H1 (cell line): ENCODE measurements at regions not wholly inside any gene's neighbourhood (a gene's known extent, or its start where the extent isn't known, plus 50 kb on each side); places are given as distances from the start of the nearest gene placed in this dataset.

Experiments
- CTCF ChIA-PET: fragments of 300-600 bp; sonication (Branson Sonifier 250); formaldehyde crosslinking; loops from one replicate; lab custom pipeline; 2021; ENCODE audit not compliant: partially characterized antibody; lab: Charles Lee
- POLR2A ChIA-PET: fragments of 300-600 bp; sonication (Branson Sonifier 250); formaldehyde crosslinking; loops from one replicate; lab custom pipeline; 2021; ENCODE audit warnings: inconsistent platforms; ENCODE audit not compliant: partially characterized antibody; lab: Charles Lee
- DNase-seq, 2 experiments: peaks; one replicate each; pipeline versions ENCODE4 v3.0.0 to v3.0.0-alpha.2; 2010 to 2022; ENCODE audit warnings: low spot score in 2 of 2, low read depth in 1 of 2, mixed read lengths in 1 of 2
- FAIRE-seq: peaks from 2 replicates; lab custom pipeline; 2011; peaks lifted over from hg19 to GRCh38; lab: Jason Lieb, UNC
- H2AFZ ChIP-seq: 2 replicates; pipeline ENCODE4 v1.8.1; 2012; ENCODE audit warnings: low read length, inconsistent platforms
- H2AK5ac ChIP-seq: 2 replicates; pipeline ENCODE4 v1.6.1; 2013; ENCODE audit warnings: low read depth, low read length
- H2BK120ac ChIP-seq: replicated peaks from 2 replicates; pipeline ENCODE3; 2013; ENCODE audit warnings: low read depth, low read length, inconsistent platforms
- H2BK12ac ChIP-seq: 2 replicates; pipeline ENCODE4 v1.6.1; 2013; ENCODE audit warnings: low read depth, low read length
- H2BK15ac ChIP-seq: 2 replicates; pipeline ENCODE4 v1.6.1; 2013; ENCODE audit warnings: low read length
- H2BK20ac ChIP-seq: 2 replicates; pipeline ENCODE4 v1.6.1; 2013; ENCODE audit warnings: low read length
- H2BK5ac ChIP-seq: 2 replicates; pipeline ENCODE4 v1.6.1; 2013; ENCODE audit warnings: low read depth, low read length
- H3K14ac ChIP-seq: 2 replicates; pipeline ENCODE4 v1.6.1; 2013; ENCODE audit warnings: inconsistent platforms; ENCODE audit not compliant: insufficient read length
- H3K18ac ChIP-seq: 2 replicates; pipeline ENCODE4 v1.6.1; 2013; ENCODE audit warnings: low read length; ENCODE audit errors: extremely low read depth
- H3K23ac ChIP-seq: 2 replicates; pipeline ENCODE4 v1.6.1; 2013; ENCODE audit warnings: inconsistent platforms; ENCODE audit not compliant: insufficient read length
- H3K23me2 ChIP-seq: 2 replicates; pipeline ENCODE4 v1.6.1; 2013; ENCODE audit warnings: low read depth, low read length
- H3K27ac ChIP-seq: 2 replicates; pipeline ENCODE4 v1.6.1; 2011; ENCODE audit warnings: low read depth, low read length, inconsistent platforms
- H3K27me3 ChIP-seq, 4 experiments: replicated peaks in 1 of 4; 1 replicate in 1 of 4; 2 replicates in 3 of 4; pipeline versions ENCODE4 v1.6.1 to v1.8.1; 2011 to 2013; ENCODE audit warnings: low read length in 3 of 4, mild to moderate bottlenecking in 3 of 4, inconsistent platforms in 2 of 4, mixed read lengths in 2 of 4, moderate library complexity in 1 of 4; ENCODE audit not compliant: control insufficient read depth in 3 of 4, insufficient read depth in 3 of 4; ENCODE audit errors: extremely low read depth in 1 of 4
- H3K36me3 ChIP-seq, 4 experiments: 2 replicates each; pipeline versions ENCODE4 v1.6.1 to v1.8.1; 2011 to 2013; ENCODE audit warnings: mild to moderate bottlenecking in 4 of 4, low read length in 3 of 4, moderate library complexity in 2 of 4, control low read depth in 1 of 4, inconsistent platforms in 1 of 4; ENCODE audit not compliant: insufficient read depth in 4 of 4, control insufficient read depth in 2 of 4
- H3K4ac ChIP-seq: replicated peaks from 2 replicates; pipeline ENCODE3; 2013; ENCODE audit warnings: low read length, low read depth, mixed read lengths, inconsistent platforms; ENCODE audit not compliant: insufficient read length
- H3K4me1 ChIP-seq, 4 experiments: replicated peaks in 1 of 4; 1 replicate in 1 of 4; 2 replicates in 3 of 4; pipeline versions ENCODE4 v1.6.1 to v1.8.1; 2011 to 2013; ENCODE audit warnings: low read length in 3 of 4, inconsistent platforms in 2 of 4, mixed read lengths in 1 of 4; ENCODE audit not compliant: insufficient read depth in 4 of 4, control insufficient read depth in 3 of 4
- H3K4me2 ChIP-seq, 2 experiments: 2 replicates each; pipeline versions ENCODE4 v1.6.1 to v1.8.1; 2011 to 2013; ENCODE audit warnings: low read depth in 2 of 2, low read length in 2 of 2, control low read depth in 1 of 2, inconsistent platforms in 1 of 2, mild to moderate bottlenecking in 1 of 2; ENCODE audit not compliant: insufficient read depth in 1 of 2
- H3K4me3 ChIP-seq, 4 experiments: fragments of 200-600, 300-600 bp in 1 of 4; sonication (generic), shearing (Covaris generic), sonication (Bioruptor Twin) in 1 of 4; 2 replicates each; pipeline versions ENCODE4 v1.5.1 to v1.8.1; 2011 to 2016; ENCODE audit warnings: low read length in 4 of 4, low read depth in 3 of 4, control low read depth in 2 of 4, inconsistent platforms in 2 of 4, mild to moderate bottlenecking in 2 of 4, mixed read lengths in 1 of 4, moderate library complexity in 1 of 4; ENCODE audit not compliant: insufficient read depth in 2 of 4; ENCODE audit errors: extremely low read depth in 1 of 4
- H3K56ac ChIP-seq: replicated peaks from 2 replicates; pipeline ENCODE3; 2013; ENCODE audit warnings: low read depth, mild to moderate bottlenecking, mixed read lengths, low read length, inconsistent platforms; ENCODE audit not compliant: insufficient read length
- H3K79me1 ChIP-seq: 2 replicates; pipeline ENCODE4 v1.6.1; 2013; ENCODE audit warnings: low read depth, low read length, control low read depth
- H3K79me2 ChIP-seq, 2 experiments: 2 replicates each; pipeline versions ENCODE4 v1.6.1 to v1.8.1; 2012 to 2013; ENCODE audit warnings: low read length in 2 of 2, mild to moderate bottlenecking in 2 of 2, inconsistent platforms in 1 of 2; ENCODE audit not compliant: insufficient read depth in 2 of 2, control insufficient read depth in 1 of 2
- H3K9ac ChIP-seq, 4 experiments: replicated peaks in 1 of 4; 1 replicate in 1 of 4; 2 replicates in 3 of 4; pipeline versions ENCODE4 v1.6.1 to v1.8.1; 2011 to 2013; ENCODE audit warnings: low read depth in 3 of 4, low read length in 3 of 4, control low read depth in 2 of 4, mild to moderate bottlenecking in 2 of 4, moderate library complexity in 2 of 4, inconsistent platforms in 1 of 4; ENCODE audit errors: extremely low read depth in 1 of 4
- H3K9me3 ChIP-seq, 2 experiments: 2 replicates each; pipeline versions ENCODE4 v1.6.1 to v1.8.1; 2012 to 2013; ENCODE audit warnings: mild to moderate bottlenecking in 2 of 2, moderate library complexity in 2 of 2, control low read depth in 1 of 2, inconsistent platforms in 1 of 2, low read depth in 1 of 2, low read length in 1 of 2, mixed read lengths in 1 of 2; ENCODE audit not compliant: insufficient read depth in 2 of 2
- H4K20me1 ChIP-seq, 2 experiments: replicated peaks in 1 of 2; 2 replicates each; pipeline versions ENCODE3 to v1.8.1; 2011 to 2013; ENCODE audit warnings: inconsistent platforms in 2 of 2, low read length in 2 of 2, mild to moderate bottlenecking in 1 of 2; ENCODE audit not compliant: insufficient read depth in 2 of 2, control insufficient read depth in 1 of 2
- H4K5ac ChIP-seq: 2 replicates; pipeline ENCODE4 v1.6.1; 2013; ENCODE audit warnings: low read length, low read depth, mixed read lengths, inconsistent platforms; ENCODE audit not compliant: insufficient read length
- H4K8ac ChIP-seq: 2 replicates; pipeline ENCODE4 v1.8.0; 2013; ENCODE audit warnings: mild to moderate bottlenecking, moderate library complexity, low read length, inconsistent platforms; ENCODE audit not compliant: insufficient read depth; ENCODE audit errors: extremely low read depth
- H4K91ac ChIP-seq: replicated peaks from 2 replicates; pipeline ENCODE3; 2013; ENCODE audit warnings: low read length, mixed read lengths, inconsistent platforms; ENCODE audit not compliant: insufficient read length
- TEAD4 ChIP-seq: IDR thresholded peaks from 2 replicates; pipeline ENCODE4 v1.6.1; 2012; ENCODE audit warnings: low read depth, low read length, inconsistent platforms, mixed read lengths
- WGBS, 2 experiments: shearing (Covaris generic) in 1 of 2; methylation state at CpG; one replicate each; pipeline versions ENCODE4 v1.1.6 to v1.1.7; 2013 to 2015; ENCODE audit warnings: low lambda C conversion rate in 2 of 2, mixed read lengths in 2 of 2, inconsistent platforms in 1 of 2, low coverage in 1 of 2, missing lambda C conversion rate in 1 of 2; ENCODE audit not compliant: insufficient replicate concordance in 2 of 2, insufficient coverage in 1 of 2, insufficient read length in 1 of 2; ENCODE audit errors: extremely low coverage in 1 of 2, missing lambda C conversion rate in 1 of 2; 5-methylcytosine and 5-hydroxymethylcytosine counted together

DNA sequence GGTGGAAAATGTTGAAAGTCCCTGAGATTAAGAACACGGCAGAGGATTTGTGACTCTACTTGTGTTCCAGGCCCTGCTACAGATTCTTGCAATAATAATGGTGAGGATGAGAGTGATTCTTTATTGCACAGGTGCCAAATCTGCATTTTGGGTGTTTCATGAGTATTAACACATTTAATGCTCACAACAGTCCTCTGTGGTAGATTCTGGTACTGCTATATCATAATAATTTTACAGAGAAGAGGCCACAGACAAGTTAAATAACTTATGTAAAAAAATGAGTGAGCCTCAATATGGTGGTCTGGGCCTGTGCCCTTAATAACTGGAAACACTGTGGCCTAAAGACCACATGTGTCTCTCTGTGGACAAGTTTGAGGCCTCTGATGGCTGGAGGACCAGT is 124.3 kb downstream of the C4orf33 start:
- Histone ChIP-seq H2BK120ac (no peak overlapping the region), H3K27ac (no peak overlapping the region), H2AFZ (no peak overlapping the region), H3K4me3 (no peak overlapping the region), H2BK20ac (no peak overlapping the region), H3K4me1 (no peaks in the 10 kb centered on the region), H4K20me1 (no peaks in the 10 kb centered on the region), H2BK5ac (no peak overlapping the region), H4K8ac (no peak overlapping the region), H3K79me1 (no peaks in the 10 kb centered on the region), H3K9ac (no peak overlapping the region), H3K14ac (no peak overlapping the region)
- no peak for DNase-seq
- TF ChIP-seq TEAD4, result no peak
- TF ChIP-seq, all 59 proteins: peak for 0
- CTCF ChIA-PET, result interaction anchor here (1.8 kb wide), 1 partner anchor 9 kb away, joined by 4 read pairs; no protein-coding TSS in a partner anchor
- no peak overlapping the region for H3K4me2 ChIP-seq
- H3K79me2 ChIP-seq, result no peaks in the 10 kb centered on the region
- H4K5ac ChIP-seq, result no peak overlapping the region
- H3K4ac ChIP-seq, result no peak overlapping the region
- no peaks in the 10 kb centered on the region for H3K36me3 ChIP-seq
- no peak overlapping the region for H3K23ac ChIP-seq
- H2AK5ac ChIP-seq, result no peak overlapping the region
- 77% methylated on average over 1 of the region's 1 CpG; no CpG with 5 or more reads in 1 of the 2 experiments for WGBS, 2 experiments
- no peak overlapping the region for H4K91ac ChIP-seq
- H2BK12ac ChIP-seq, result no peak overlapping the region
- no peak overlapping the region for H3K56ac ChIP-seq
- H3K27me3 ChIP-seq, result no peaks in the 10 kb centered on the region
- no peak for FAIRE-seq
- no peak overlapping the region for H2BK15ac ChIP-seq
- H3K18ac ChIP-seq, result no peak overlapping the region
- no peaks in the 10 kb centered on the region for H3K9me3 ChIP-seq
- H3K23me2 ChIP-seq, result no peaks in the 10 kb centered on the region
- POLR2A ChIA-PET, result no interaction called here
